Ishikawa (cell line): ENCODE measurements at regions not wholly inside any gene's neighbourhood (a gene's known extent, or its start where the extent isn't known, plus 50 kb on each side); places are given as distances from the start of the nearest gene placed in this dataset.

Source experiments
- EP300 ChIP-seq: IDR thresholded peaks from 2 replicates; pipeline ENCODE4 v1.6.1; 2012; ENCODE audit warnings: borderline replicate concordance
- FOXM1 ChIP-seq: IDR thresholded peaks from 2 replicates; pipeline ENCODE4 v1.6.1; 2012; ENCODE audit warnings: low read depth, borderline replicate concordance
- RAD21 ChIP-seq: IDR thresholded peaks from 2 replicates; pipeline ENCODE4 v1.6.1; 2012; ENCODE audit warnings: low read depth
- REST ChIP-seq: IDR thresholded peaks from 2 replicates; pipeline ENCODE4 v1.6.1; 2012; ENCODE audit warnings: low read depth, mild to moderate bottlenecking
- TAF1 ChIP-seq: IDR thresholded peaks from 2 replicates; pipeline ENCODE4 v1.6.1; 2012; ENCODE audit warnings: low read depth, mild to moderate bottlenecking
- TEAD4 ChIP-seq: IDR thresholded peaks from 2 replicates; pipeline ENCODE4 v1.6.1; 2012
- USF1 ChIP-seq: IDR thresholded peaks from 2 replicates; pipeline ENCODE4 v1.6.1; 2012
- TF ChIP-seq, protein P1 (sequence below): IDR thresholded peaks from 2 replicates; pipeline ENCODE4 v1.6.1; 2012

- no peak for TF ChIP-seq REST
- TF ChIP-seq EP300, result no peak
- TF ChIP-seq FOXM1, result no peak
- TF ChIP-seq, protein P1, sequence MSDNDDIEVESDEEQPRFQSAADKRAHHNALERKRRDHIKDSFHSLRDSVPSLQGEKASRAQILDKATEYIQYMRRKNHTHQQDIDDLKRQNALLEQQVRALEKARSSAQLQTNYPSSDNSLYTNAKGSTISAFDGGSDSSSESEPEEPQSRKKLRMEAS, result no peak
- no peak for TF ChIP-seq RAD21
- no peak for TF ChIP-seq TAF1
- TF ChIP-seq USF1, result no peak
- TF ChIP-seq TEAD4, result no peak
These were observed 296.2 kb upstream of the MARCKS start for GRCh38 chr6:113560908-113561307.
